Naive thymus-derived CD4-positive, alpha-beta T cell (primary cell): ENCODE measurements at regions not wholly inside any gene's neighbourhood (a gene's known extent, or its start where the extent isn't known, plus 50 kb on each side); places are given as distances from the start of the nearest gene placed in this dataset.
"Not testable (repeated sequence)": the region's sequence is repeated elsewhere in the genome, so short reads cannot be mapped to it uniquely, and the experiment has no call there.

ENCODE experiments used
- ATAC-seq: fragments of 150-1000 bp; cut with Tn5 transposase; 2 replicates; pipeline ENCODE4 v1.10.0; 2021; ENCODE audit warnings: mild to moderate bottlenecking, moderate library complexity
- CTCF ChIA-PET: fragments of 350-600 bp; sonication (Branson Sonifier 250); formaldehyde crosslinking; loops from one replicate; lab custom pipeline; 2021; ENCODE audit warnings: antibody characterized with exemption; lab: Charles Lee
- POLR2A ChIA-PET: fragments of 350-600 bp; sonication (Branson Sonifier 250); formaldehyde crosslinking; loops from one replicate; lab custom pipeline; 2021; ENCODE audit warnings: antibody characterized with exemption, inconsistent platforms; lab: Charles Lee
- DNase-seq, 9 donors: peaks; one replicate each; pipeline versions ENCODE4 v3.0.0 to v3.0.0-alpha.2; 2020 to 2022; ENCODE audit warnings: mixed read lengths in 1 of 9
- H3K27ac ChIP-seq: one replicate; pipeline ENCODE4 v1.7.0; 2013; ENCODE audit warnings: mild to moderate bottlenecking, low read depth, low read length, moderate library complexity
- H3K27me3 ChIP-seq, 2 donors: one replicate each; pipeline ENCODE4 v1.7.0; 2013; ENCODE audit warnings: low read length in 2 of 2, mild to moderate bottlenecking in 2 of 2, moderate library complexity in 2 of 2; ENCODE audit not compliant: control insufficient read depth in 2 of 2, insufficient read depth in 2 of 2
- H3K36me3 ChIP-seq, 3 experiments: 1 replicate in 2 of 3; 2 replicates in 1 of 3; pipeline ENCODE4 v1.7.0; 2013; ENCODE audit warnings: low read length in 3 of 3, mild to moderate bottlenecking in 3 of 3, moderate library complexity in 1 of 3; ENCODE audit not compliant: insufficient read depth in 3 of 3, control insufficient read depth in 2 of 3
- H3K4me1 ChIP-seq, 2 donors: one replicate each; pipeline ENCODE4 v1.7.0; 2013; ENCODE audit warnings: low read length in 2 of 2, mild to moderate bottlenecking in 2 of 2, moderate library complexity in 1 of 2; ENCODE audit not compliant: control insufficient read depth in 2 of 2, insufficient read depth in 2 of 2
- H3K4me3 ChIP-seq: 2 replicates; pipeline ENCODE4 v1.7.0; 2013; ENCODE audit warnings: mild to moderate bottlenecking, low read length
- H3K9me3 ChIP-seq, 3 experiments: 1 replicate in 2 of 3; 2 replicates in 1 of 3; pipeline ENCODE4 v1.7.0; 2013; ENCODE audit warnings: low read length in 3 of 3; ENCODE audit not compliant: control insufficient read depth in 2 of 3
- H3K27ac Mint-ChIP-seq, 9 donors: one replicate each; pipeline ENCODE4 v1.8.0; 2020 to 2022; ENCODE audit warnings: mixed read lengths in 9 of 9, mild to moderate bottlenecking in 8 of 9, moderate library complexity in 5 of 9, inconsistent platforms in 2 of 9
- H3K27me3 Mint-ChIP-seq, 5 donors: one replicate each; pipeline ENCODE4 v1.8.0; 2021 to 2022; ENCODE audit warnings: mixed read lengths in 5 of 5, mild to moderate bottlenecking in 1 of 5
- H3K36me3 Mint-ChIP-seq, 5 donors: one replicate each; pipeline ENCODE4 v1.8.0; 2020 to 2022; ENCODE audit warnings: mixed read lengths in 5 of 5, mild to moderate bottlenecking in 3 of 5, inconsistent platforms in 1 of 5
- H3K4me1 Mint-ChIP-seq, 7 donors: one replicate each; pipeline ENCODE4 v1.8.0; 2020 to 2022; ENCODE audit warnings: mixed read lengths in 7 of 7, mild to moderate bottlenecking in 3 of 7, inconsistent platforms in 1 of 7
- H3K4me3 Mint-ChIP-seq, 10 donors: one replicate each; pipeline ENCODE4 v1.8.0; 2020 to 2022; ENCODE audit warnings: mild to moderate bottlenecking in 10 of 10, mixed read lengths in 10 of 10, moderate library complexity in 6 of 10, inconsistent platforms in 2 of 10
- H3K9me3 Mint-ChIP-seq, 11 donors: one replicate each; pipeline ENCODE4 v1.8.0; 2020 to 2022; ENCODE audit warnings: mixed read lengths in 11 of 11, mild to moderate bottlenecking in 4 of 11, inconsistent platforms in 1 of 11, moderate library complexity in 1 of 11
- intact Hi-C, 2 donors: fragments of 100-400 bp; cut with micrococcal nuclease; formaldehyde crosslinking; loops; one replicate each; pipeline ENCODE4 v1.15.1; 2023

GRCh38 chr2:62654876-62655359 is 50.6 kb upstream of the EHBP1 start:
- Histone ChIP-seq H3K36me3 (no peaks in the 10 kb centered on the region), H3K9me3 (no peaks in the 10 kb centered on the region), H3K27me3 (no peaks in the 10 kb centered on the region), H3K4me3 (no peak overlapping the region), H3K4me1 (no peaks in the 10 kb centered on the region), H3K27ac (no peak overlapping the region)
- no peaks in the 10 kb centered on the region for H3K4me1 Mint-ChIP-seq
- POLR2A ChIA-PET = no interaction called here
- CTCF ChIA-PET = no interaction called here
- DNase-seq (no peak), ATAC-seq (no peak)
- peaks cover 0 to 14% (median 6%) of the 10 kb centered on the region in 5 donors for H3K27me3 Mint-ChIP-seq
- intact Hi-C loops = no loop called here
- no peaks in the 10 kb centered on the region for H3K36me3 Mint-ChIP-seq
- no peak overlapping the region for H3K27ac Mint-ChIP-seq
- no peak overlapping the region for H3K4me3 Mint-ChIP-seq
- peaks cover 0 to 4% (median 0%) of the 10 kb centered on the region in 11 donors for H3K9me3 Mint-ChIP-seq

- no peaks in the 10 kb centered on the region for H3K9me3 ChIP-seq
- no peak overlapping the region for H3K27ac ChIP-seq
- H3K36me3 Mint-ChIP-seq = no peaks in the 10 kb centered on the region
- no peak overlapping the region for H3K4me3 ChIP-seq
- intact Hi-C loops = no loop called here
- H3K27me3 Mint-ChIP-seq = peaks cover 0 to 14% (median 7%) of the 10 kb centered on the region in 5 donors
- H3K27ac Mint-ChIP-seq = no peak overlapping the region
- H3K27me3 ChIP-seq = no peaks in the 10 kb centered on the region
- POLR2A ChIA-PET = no interaction called here
- ATAC-seq (no peak), DNase-seq (no peak)
- CTCF ChIA-PET = no interaction called here
- H3K9me3 Mint-ChIP-seq = peaks cover 0 to 4% (median 0%) of the 10 kb centered on the region in 11 donors
- H3K4me1 ChIP-seq = no peaks in the 10 kb centered on the region
- no peak overlapping the region for H3K4me3 Mint-ChIP-seq
- no peaks in the 10 kb centered on the region for H3K4me1 Mint-ChIP-seq
- no peaks in the 10 kb centered on the region for H3K36me3 ChIP-seq
Observed at GRCh38 chr2:62654423-62654791, 51.1 kb upstream of the EHBP1 start.

GRCh38 chr2:62653582-62654422 is 51.7 kb upstream of the EHBP1 start:
- no peaks in the 10 kb centered on the region for H3K9me3 ChIP-seq
- no peak for ATAC-seq
- ChIA-PET POLR2A (no interaction called here), CTCF (no interaction called here)
- no peaks in the 10 kb centered on the region for H3K36me3 ChIP-seq
- Mint-ChIP-seq H3K9me3 (peaks cover 0 to 4% (median 0%) of the 10 kb centered on the region in 11 donors), H3K27me3 (peaks cover 0 to 14% (median 7%) of the 10 kb centered on the region in 5 donors), H3K4me1 (no peaks in the 10 kb centered on the region), H3K4me3 (no peak overlapping the region), H3K36me3 (no peaks in the 10 kb centered on the region), H3K27ac (no peak overlapping the region)
- intact Hi-C loops = no loop called here
- H3K4me1 ChIP-seq = no peaks in the 10 kb centered on the region
- no peak for DNase-seq
- H3K4me3 ChIP-seq = no peak overlapping the region
- no peak overlapping the region for H3K27ac ChIP-seq
- no peaks in the 10 kb centered on the region for H3K27me3 ChIP-seq

- H3K27ac Mint-ChIP-seq, H3K4me1 Mint-ChIP-seq, H3K27ac ChIP-seq, H3K4me3 ChIP-seq, intact Hi-C loops, CTCF ChIA-PET, H3K4me3 Mint-ChIP-seq, H3K9me3 Mint-ChIP-seq, H3K9me3 ChIP-seq, POLR2A ChIA-PET, DNase-seq, ATAC-seq, H3K36me3 ChIP-seq, H3K27me3 ChIP-seq, H3K36me3 Mint-ChIP-seq, H3K4me1 ChIP-seq: not testable (repeated sequence)
- H3K27me3 Mint-ChIP-seq = peaks cover 0 to 14% (median 9%) of the 10 kb centered on the region in 5 donors
Observed at GRCh38 chr2:62649087-62649486, 56.4 kb upstream of the EHBP1 start.

- no peaks in the 10 kb centered on the region for H3K27me3 ChIP-seq
- Mint-ChIP-seq H3K36me3 (no peaks in the 10 kb centered on the region), H3K9me3 (peaks cover 0 to 8% (median 3%) of the 10 kb centered on the region in 11 donors), H3K4me3 (no peak overlapping the region), H3K4me1 (peaks cover 0 to 2% (median 0%) of the 10 kb centered on the region in 7 donors), H3K27me3 (peaks cover 0 to 7% (median 2%) of the 10 kb centered on the region in 5 donors), H3K27ac (no peak overlapping the region)
- H3K9me3 ChIP-seq = no peaks in the 10 kb centered on the region
- no peak overlapping the region for H3K4me3 ChIP-seq
- DNase-seq (no peak), ATAC-seq (no peak)
- H3K36me3 ChIP-seq = no peaks in the 10 kb centered on the region
- intact Hi-C loops = no loop called here
- no peak overlapping the region for H3K27ac ChIP-seq
- H3K4me1 ChIP-seq = no peaks in the 10 kb centered on the region
- CTCF ChIA-PET = no interaction called here
- POLR2A ChIA-PET = no interaction called here
Observed at GRCh38 chr2:62643100-62643471, 62.4 kb upstream of the EHBP1 start.

- intact Hi-C loops = no loop called here
- DNase-seq (no peak), ATAC-seq (no peak)
- Mint-ChIP-seq H3K27ac (no peak overlapping the region), H3K4me1 (peaks cover 0 to 2% (median 0%) of the 10 kb centered on the region in 7 donors), H3K4me3 (no peak overlapping the region), H3K9me3 (peaks cover 0 to 13% (median 6%) of the 10 kb centered on the region in 11 donors), H3K27me3 (peaks cover 0 to 7% (median 6%) of the 10 kb centered on the region in 5 donors), H3K36me3 (no peaks in the 10 kb centered on the region)
- Histone ChIP-seq H3K36me3 (no peaks in the 10 kb centered on the region), H3K9me3 (no peaks in the 10 kb centered on the region), H3K4me1 (no peaks in the 10 kb centered on the region), H3K27ac (no peak overlapping the region), H3K4me3 (no peak overlapping the region), H3K27me3 (no peaks in the 10 kb centered on the region)
- POLR2A ChIA-PET = no interaction called here
- CTCF ChIA-PET = no interaction called here
Observed at GRCh38 chr2:62642429-62643099, 62.9 kb upstream of the EHBP1 start.
